GM19043 (cell line): ENCODE measurements at regions not wholly inside any gene's neighbourhood (a gene's known extent, or its start where the extent isn't known, plus 50 kb on each side); places are given as distances from the start of the nearest gene placed in this dataset.
"Not testable (repeated sequence)": the region's sequence is repeated elsewhere in the genome, so short reads cannot be mapped to it uniquely, and the experiment has no call there.

ENCODE experiments used
- ATAC-seq: cut with Tn5 transposase; IDR thresholded peaks from one replicate; pipeline ENCODE4 v1.9.1; 2021; ENCODE audit warnings: low read depth; ENCODE audit not compliant: unreplicated experiment

DNA sequence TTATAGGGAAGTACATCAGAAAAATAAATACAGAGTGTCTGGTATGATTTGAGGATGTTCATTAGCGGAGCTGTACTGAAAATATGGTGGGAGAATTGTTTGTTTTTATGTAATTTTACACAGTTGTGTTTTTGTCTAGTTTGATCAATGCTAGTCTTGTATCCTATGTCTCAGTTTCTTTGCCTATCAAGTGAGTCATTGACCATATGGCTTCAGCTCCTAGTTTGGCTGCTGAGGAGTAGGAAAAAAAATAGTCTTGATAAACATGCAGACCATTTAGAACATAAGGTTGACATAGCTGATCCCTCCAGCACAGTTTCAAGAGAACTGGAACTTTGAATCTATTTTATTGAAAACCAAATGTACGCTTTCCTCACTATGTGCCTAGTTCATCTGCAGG, 1292.1 kb upstream of the FLRT2 start:
- no peak for ATAC-seq

DNA sequence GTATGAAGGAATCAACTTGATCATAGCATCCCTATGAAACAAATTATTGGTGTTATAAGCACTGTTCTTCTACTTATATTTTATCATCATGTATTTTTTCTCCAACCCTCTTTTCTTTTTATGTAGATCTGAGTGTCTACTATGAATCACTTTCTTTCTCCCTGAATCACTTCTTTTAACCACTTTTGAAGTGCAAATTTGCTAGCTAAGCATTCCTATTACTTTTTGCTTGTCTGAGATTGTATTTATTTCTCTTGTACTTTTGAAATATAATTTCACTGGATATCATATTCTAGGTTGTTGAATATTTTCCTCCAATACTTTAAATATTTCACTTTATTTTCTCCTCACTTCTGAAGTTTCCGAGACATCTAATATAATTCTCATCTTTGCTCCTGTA, 1282.3 kb upstream of the FLRT2 start:
- no peak for ATAC-seq

DNA sequence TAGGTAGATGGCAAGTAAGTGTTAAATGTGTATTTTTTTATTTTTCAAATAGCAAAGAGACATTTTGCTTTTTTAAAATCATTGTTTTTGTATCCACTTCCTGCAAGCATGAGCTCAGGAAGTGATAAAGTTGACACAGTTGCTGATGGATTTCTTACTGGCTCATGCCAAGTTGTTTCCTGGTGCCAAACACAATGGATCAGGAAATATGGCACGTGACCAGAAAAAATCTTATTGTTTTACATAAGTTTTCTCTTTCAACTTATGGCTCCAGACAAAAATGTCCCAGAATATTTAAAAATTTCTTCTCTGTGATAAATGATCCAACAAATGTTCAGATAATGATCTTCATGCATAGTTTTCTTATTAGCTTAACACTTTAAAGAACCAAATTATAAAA, 1279.1 kb upstream of the FLRT2 start:
- no peak for ATAC-seq

DNA sequence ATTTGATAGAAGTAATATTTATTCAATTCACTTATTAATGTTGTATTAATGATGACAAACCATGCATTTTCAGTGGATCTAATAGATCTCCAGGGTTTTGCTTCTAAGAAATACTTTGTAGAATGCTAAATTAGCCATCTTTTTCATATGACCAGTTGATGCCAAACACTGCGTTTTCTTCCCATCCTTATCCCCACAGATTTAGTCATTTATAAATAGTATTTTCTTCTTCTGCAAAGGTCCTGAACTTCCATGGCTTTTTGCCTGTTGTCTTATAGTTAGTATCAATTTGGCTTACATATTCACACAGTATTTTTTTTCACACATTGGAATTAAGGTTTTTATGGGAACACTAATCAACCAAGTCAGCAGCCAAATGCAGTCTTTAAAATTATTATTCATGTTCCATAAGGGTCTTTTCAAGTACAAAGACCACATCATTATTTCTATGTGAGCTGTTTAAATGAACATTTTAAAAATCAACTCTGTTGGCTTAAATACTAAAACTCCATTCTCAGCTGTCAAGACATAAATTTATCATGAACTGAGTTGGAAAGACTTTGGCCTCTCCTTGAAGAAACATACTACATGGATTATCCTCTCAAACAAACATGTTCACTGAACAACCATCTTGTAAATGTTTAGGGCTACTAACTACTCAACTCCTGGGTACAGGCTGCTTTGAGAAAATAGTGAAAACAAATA, 1278.4 kb upstream of the FLRT2 start:
- ATAC-seq, result no peak

DNA sequence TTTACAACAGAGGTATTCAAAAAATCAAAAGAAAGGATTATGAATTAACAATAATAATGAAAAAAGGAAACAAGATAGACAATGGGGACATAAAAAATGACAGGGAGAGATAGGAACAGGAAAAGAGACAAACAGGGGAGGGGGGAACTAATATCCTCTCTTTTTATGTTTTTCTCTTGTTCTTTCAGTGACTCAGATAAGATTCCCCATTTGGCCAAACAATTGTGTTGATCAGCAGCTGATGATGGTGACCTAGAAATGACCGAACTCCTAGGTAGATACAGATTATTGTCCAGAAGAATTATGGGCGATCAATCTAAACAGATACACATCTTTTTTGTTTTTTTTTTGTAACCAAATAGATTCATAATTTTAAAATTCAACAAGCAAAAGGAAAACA, 1277.2 kb upstream of the FLRT2 start:
- ATAC-seq, result no peak

DNA sequence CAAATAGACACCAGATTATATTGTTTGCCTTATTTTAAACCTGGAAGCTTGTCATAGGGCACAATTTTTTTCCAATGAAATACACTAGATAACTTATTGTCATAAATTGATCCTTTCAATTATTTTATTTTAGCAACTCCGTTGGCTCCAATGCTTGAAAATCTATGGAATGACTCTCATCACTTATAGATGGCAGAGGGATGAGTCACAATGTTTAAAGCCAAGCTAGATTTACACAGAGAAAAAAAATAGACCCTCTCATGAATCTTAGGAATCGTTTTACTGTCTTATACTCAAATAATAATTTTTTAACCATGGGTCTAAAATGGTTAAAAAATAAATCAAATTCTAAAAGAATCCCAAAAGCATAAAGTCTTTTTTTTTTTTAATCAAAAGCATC, 1276.6 kb upstream of the FLRT2 start:
- ATAC-seq, result no peak

DNA sequence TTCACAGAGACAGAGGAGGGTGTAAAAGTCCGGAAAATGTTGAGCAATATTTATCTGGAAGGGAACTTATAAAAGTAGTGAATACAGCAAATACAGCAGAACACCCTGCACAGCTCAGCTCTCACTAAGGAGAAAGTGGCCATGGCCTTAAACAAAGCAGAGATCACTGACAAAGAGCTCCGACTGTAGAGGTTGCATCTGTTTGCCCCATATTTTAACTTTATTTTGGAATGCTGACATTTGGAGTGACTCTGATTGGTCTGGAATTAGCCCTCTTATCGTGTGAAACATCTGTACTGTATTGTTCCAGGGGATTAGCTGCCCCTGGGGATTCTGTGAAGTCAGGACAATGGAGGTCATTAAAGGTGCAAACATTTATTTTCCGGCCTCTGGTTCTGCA, 1275.7 kb upstream of the FLRT2 start:
- ATAC-seq, result no peak

DNA sequence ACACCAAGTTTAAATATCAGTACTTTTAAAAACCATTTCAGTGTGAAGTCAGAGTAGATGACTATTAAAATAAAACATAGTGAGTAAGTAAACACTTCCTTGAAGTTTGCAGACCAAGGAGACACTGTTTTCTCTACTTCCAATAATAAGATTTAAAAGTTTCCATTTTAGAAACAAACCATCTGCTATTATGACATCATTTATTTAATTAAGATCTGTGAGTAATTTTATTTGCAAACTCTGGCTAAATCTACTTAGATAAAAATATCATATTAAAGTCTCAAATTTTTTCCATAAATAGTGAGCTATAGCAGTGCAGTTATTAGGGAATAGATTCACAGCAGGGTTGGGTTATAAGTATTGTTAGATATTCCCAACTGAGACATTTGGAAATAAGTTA, 1267.0 kb upstream of the FLRT2 start:
- ATAC-seq, result no peak

DNA sequence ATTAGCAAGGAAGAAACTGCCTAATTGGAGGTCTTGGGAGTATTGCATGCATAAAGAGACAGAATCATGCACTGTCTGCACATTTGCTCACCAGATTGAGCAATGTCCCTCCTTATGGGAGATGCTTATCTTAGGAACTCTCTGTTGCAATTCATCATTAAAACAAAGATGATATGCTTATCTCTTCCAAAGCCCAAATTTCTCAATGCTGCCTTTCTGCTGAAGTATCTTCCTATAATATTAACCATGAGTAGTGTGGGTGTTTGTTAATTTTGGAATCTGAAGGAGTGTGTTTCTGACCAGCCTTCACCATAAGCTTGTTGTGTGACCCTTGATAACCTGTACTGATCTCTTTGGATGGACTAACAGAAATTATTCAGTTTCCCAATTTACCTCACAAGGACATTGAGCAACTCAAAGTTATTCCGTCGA, 1257.6 kb upstream of the FLRT2 start:
- no peak for ATAC-seq

DNA sequence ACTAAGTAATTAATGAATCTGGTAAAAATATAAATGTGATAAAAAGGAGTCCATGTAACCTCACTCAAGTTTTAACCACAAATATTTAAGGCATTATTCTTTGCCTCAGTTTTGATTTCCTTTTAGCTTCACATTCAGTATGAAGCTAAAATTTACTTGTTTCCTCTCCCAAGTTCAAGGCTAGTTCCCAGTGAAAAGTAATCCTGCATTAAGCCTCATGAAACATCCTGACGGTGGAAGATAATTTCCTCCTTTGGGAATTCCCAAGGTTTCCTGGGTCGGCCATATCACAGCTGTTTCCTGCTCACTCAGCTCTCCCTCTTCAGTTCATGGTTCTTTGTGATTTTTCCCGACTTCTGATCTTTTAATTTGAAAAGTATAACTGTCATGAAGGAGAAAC, 1256.8 kb upstream of the FLRT2 start:
- no peak for ATAC-seq

DNA sequence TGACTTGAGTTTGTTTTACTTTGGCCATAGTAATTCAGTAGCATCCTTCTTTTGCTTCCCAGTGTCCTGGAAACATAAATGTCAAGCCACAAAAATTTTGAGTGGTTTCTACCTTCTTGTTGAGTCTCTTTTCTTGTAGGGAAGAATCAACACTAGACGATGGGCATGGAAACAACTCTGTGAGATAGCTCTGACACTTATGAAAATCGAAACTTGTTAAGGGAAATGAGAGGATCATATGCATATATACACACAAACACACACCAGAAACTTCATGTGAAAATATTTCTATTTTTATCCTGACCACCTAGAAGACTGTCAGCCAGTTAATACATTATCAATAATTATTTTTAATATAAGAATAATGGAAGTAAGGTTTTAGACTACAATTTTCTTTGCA, 1247.3 kb upstream of the FLRT2 start:
- ATAC-seq, result no peak

DNA sequence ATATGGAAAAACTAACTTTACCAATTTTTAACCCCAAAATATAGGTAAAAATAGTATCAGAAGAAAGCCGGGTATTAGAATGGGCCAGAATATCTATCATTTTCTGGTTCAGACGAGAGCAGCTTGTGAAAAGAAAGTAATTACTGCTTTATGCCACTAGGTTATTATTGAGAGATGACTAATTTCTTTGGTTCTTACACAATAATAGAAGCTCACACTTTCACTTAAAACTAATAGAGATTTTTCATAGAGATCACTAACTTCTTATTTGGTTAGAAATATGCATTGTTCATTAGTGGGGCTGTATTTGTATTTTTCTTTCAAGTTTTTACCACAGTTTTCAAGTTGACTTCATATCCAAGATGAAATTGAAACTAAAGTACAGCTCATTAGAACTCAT, 1241.2 kb upstream of the FLRT2 start:
- no peak for ATAC-seq

DNA sequence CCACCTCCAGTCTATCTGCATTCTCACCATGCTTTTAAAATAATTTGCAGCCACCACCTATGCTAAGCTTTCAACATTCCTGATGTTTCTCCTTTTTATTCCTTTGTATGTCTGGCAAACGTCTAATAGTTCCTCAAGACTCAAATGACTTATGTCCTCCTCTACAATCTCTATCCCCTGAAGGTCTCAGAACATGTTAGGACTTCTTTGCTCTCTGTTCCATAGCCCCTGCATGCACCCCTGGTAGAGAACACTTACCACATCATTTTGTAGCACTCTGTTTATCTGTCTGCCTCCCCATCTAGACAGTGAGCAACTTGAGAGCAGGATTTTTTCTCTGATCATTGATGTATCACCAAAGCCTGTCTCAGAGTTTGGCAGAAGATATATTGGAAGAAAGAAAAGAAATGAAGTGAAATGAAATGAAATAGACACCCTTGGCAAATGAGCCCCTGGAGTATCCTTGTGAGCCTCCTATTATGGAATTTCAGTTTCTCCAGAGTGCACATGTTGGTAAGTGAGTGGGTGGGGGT, 1231.2 kb upstream of the FLRT2 start:
- no peak for ATAC-seq

DNA sequence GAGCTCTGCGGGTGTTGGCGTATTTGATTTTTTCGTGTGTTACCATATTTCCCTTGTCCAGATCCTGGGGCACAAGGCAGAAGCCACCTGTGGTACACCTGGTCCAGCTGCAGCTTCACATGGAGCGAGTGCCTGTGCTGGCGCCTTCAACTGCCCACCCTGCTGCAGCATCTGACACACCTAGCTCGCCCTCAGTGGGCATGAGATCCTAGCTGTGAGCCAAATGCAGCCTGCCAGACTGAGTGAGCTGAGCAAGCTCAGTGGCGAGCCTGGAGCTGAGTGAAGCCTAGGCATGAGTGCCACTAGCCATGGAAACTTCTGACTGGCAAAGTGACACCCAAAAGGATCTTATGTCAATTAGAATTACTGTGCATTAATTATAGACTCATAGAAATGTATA, 1226.8 kb upstream of the FLRT2 start:
- ATAC-seq, result no peak

DNA sequence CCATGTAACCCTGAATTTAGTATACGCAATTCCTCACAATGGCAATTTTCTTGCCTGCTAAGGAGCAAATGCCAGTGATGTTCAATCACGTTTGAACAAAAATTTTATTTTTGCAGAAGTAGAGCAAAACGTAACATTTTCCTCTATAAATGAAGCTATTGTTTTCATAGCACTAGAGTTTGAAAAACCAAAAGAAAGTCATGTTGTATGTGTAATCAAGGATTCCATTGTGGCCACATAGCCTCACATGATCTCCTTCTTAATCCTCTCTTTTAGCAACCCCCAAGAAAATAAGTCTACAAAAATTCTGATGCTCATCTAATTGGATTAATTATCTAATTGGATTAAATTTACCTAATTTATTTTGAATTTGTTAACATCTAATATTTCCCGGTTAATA, 1217.4 kb upstream of the FLRT2 start:
- ATAC-seq, result no peak

DNA sequence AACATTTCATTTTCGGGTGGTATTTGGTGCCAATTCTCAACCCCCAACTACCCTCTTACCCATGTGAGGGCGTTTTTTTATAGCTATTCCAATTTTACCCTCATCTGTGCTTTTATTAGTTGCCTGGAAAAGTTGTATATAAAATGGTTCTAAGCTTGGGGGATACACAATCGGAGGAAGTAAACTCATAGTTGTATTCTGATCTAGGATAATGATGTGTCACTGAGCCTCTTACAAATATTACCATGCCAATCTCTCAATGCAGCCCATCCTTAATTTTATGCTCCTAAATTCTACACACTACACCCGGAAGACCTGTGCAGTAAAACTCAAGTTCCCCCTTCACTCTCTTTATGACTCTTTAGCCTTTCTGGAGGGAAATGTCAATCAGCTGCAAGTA, 1206.5 kb upstream of the FLRT2 start:
- no peak for ATAC-seq

DNA sequence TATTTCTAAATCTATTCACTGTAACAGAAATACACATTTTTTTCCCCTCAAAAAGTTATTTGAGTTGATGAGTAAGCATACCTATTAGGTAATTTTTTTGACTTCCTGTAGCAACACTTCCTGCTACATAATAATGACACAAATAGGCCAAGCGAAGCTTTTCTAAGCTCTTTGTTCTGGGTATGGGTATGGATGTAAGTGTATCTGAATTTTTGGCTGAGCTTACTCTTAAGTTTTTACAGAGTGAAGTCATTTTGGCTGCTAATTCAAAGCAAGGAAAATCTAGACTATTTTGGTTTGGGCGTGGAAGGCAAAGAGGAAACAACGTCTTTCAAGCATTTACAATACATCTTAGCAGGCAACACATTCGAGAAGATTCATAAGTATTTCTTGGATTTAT, 1206.0 kb upstream of the FLRT2 start:
- no peak for ATAC-seq

DNA sequence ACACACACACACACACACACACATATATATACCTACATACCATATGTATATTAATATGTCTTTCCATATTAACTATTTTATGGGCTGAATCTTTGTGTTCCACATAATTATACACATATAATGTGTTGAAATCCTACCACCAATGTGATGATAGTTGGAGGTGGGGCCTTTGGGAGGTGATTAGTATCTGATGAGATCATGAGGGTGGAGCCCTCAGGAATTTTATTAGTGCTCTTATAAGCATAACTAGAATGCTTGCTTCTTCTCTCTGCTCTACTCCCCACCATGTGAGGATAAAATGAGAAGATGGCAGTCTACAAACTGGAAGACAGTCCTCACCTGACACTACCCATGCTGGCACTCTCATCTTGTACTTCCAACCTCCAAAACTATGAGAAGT, 1193.5 kb upstream of the FLRT2 start:
- ATAC-seq, result no peak

DNA sequence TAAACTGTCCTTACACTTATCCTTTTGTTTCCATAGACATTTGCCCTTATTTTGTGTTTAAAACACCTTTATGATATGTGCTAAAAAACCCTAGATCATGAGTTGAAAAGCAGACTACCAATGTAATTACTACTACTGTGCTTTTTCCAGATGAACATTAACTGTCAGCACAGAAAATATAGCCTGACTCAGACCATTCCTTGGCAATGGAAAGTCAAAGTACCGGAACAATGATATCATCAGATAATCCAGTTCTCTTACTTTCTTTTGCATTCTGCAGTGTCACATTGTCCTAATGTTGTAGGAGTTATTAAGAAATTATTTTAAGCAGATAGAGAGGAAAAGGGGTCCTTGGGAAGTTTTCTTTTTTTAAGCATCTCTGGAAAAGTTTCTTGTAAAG, 1189.0 kb upstream of the FLRT2 start:
- no peak for ATAC-seq

DNA sequence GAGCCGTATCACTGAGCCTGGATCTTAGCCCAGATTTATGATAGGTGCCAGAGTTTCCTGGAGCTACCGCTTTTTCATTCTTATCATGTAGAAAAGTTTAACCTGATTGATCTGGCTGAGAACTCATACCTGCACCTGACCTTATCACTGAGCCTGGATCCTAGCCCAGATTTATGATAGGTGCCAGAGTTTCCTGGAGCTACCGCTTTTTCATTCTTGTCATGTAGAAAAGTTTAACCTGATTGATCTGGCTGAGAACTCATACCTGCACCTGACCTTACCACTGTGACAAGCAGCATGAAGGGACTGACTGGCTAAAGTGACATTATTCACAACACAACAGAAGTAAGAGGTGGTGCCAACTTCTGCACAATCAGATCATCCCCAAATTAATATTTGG, 1188.1 kb upstream of the FLRT2 start:
- ATAC-seq, result not testable (repeated sequence)

DNA sequence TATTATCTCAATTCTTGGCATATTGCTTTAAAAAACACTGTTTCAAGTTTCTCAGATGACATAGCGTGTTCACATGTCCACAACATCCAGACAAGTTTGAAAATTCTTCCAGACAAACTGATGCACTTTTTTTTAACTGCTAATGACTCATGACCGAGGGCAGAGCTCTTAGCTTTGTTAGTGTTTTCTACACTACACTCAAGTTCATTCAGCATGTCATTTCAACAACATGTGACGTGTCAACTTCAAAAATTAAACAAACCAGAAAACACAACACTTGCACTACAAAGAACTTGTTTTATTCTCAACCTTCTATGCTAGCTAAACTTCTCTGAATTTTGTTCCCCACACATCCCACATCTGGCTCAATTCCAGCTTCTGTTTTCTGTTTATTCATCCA, 1186.3 kb upstream of the FLRT2 start:
- no peak for ATAC-seq

DNA sequence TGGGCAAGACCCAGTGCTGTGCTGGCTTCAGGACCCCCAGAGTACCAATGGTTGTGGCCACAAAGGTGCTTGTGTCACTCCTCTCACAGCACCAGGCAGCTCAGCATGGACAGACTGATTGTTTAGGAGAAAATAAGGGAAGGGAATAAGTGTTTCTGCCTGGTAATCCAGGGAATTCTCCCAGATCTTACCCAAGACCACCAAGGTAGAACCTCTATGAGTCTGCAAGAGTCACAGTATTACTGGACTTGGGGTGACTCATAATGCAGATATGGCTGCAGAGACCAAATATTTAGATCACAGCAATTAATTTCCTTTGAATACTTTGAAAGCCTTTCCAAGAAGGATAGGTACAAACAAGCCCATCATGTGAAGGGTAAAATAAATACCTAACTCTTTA, 1178.3 kb upstream of the FLRT2 start:
- no peak for ATAC-seq

DNA sequence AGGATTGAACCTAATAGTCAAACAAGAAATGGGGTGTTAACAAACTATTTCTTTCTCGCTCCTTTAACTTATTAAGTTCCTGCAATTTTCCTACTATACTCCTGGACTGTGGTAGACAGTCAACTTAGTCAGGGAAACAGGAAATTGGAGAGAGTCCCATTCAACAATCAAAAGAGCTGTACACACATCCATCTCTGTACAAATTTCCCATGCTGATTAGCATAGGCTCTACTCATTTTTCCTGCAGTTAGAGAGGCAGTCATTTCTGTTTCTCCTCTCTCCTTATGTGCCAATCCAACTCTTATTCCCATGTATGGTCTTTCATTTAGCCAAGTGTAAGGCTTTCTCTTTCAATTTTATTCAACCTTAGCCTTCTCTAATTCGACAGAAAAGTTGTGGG, 1168.5 kb upstream of the FLRT2 start:
- no peak for ATAC-seq
